ENCODE measurements at regions not wholly inside any gene's neighbourhood (a gene's known extent, or its start where the extent isn't known, plus 50 kb on each side); places are given as distances from the start of the nearest gene placed in this dataset.

GRCh38 chr17:15133143-15133542 lies 132.0 kb downstream of the PMP22 start:
- TF ChIP-seq CREB1 (IDR thresholded peaks at IDR 0.05; ENCODE audit: low read depth): no peak
- no peak for TF ChIP-seq TCF12 (IDR thresholded peaks at IDR 0.05; ENCODE audit: low read depth)
- no peak for TF ChIP-seq RAD21 (IDR thresholded peaks at IDR 0.05; ENCODE audit: low read depth)
- TF ChIP-seq EGR1 (IDR thresholded peaks at IDR 0.05): no peak
- no peak for TF ChIP-seq YY1 (IDR thresholded peaks at IDR 0.05; ENCODE audit: low read depth)
- no peak for TF ChIP-seq ZBTB7A (IDR thresholded peaks at IDR 0.05; ENCODE audit: low read depth)
- no peak for TF ChIP-seq MAX (IDR thresholded peaks at IDR 0.05)
- no peak for TF ChIP-seq TEAD4 (IDR thresholded peaks at IDR 0.05)
- TF ChIP-seq TAF1 (IDR thresholded peaks at IDR 0.05; ENCODE audit: low read depth): no peak
- TF ChIP-seq USF1 (IDR thresholded peaks at IDR 0.05): no peak
- no peak for TF ChIP-seq EP300 (IDR thresholded peaks at IDR 0.05; ENCODE audit: borderline replicate concordance)

- TF ChIP-seq NFIC (IDR thresholded peaks at IDR 0.05) (no peak), TEAD4 (IDR thresholded peaks at IDR 0.05) (no peak), MAX (IDR thresholded peaks at IDR 0.05) (no peak), REST (IDR thresholded peaks at IDR 0.05; ENCODE audit: low read depth) (no peak), CREB1 (IDR thresholded peaks at IDR 0.05; ENCODE audit: low read depth) (no peak), YY1 (IDR thresholded peaks at IDR 0.05; ENCODE audit: low read depth) (no peak), ZBTB7A (IDR thresholded peaks at IDR 0.05; ENCODE audit: low read depth) (no peak), RAD21 (IDR thresholded peaks at IDR 0.05; ENCODE audit: low read depth) (no peak), EP300 (IDR thresholded peaks at IDR 0.05; ENCODE audit: borderline replicate concordance) (no peak), FOXM1 (IDR thresholded peaks at IDR 0.05; ENCODE audit: borderline replicate concordance, low read depth) (no peak)
Measured at GRCh38 chr17:15130426-15130825, 134.7 kb downstream of the PMP22 start.

GRCh38 chr17:15129986-15130385 lies 135.1 kb downstream of the PMP22 start:
- no peak for TF ChIP-seq TAF1 (IDR thresholded peaks at IDR 0.05; ENCODE audit: low read depth)
- TF ChIP-seq TCF12 (IDR thresholded peaks at IDR 0.05; ENCODE audit: low read depth): no peak
- no peak for TF ChIP-seq YY1 (IDR thresholded peaks at IDR 0.05; ENCODE audit: low read depth)
- TF ChIP-seq EP300 (IDR thresholded peaks at IDR 0.05; ENCODE audit: borderline replicate concordance): no peak
- TF ChIP-seq ZBTB7A (IDR thresholded peaks at IDR 0.05; ENCODE audit: low read depth): no peak
- no peak for TF ChIP-seq RAD21 (IDR thresholded peaks at IDR 0.05; ENCODE audit: low read depth)
- no peak for TF ChIP-seq CEBPB (IDR thresholded peaks at IDR 0.05)
- TF ChIP-seq NFIC (IDR thresholded peaks at IDR 0.05): no peak
- no peak for TF ChIP-seq CREB1 (IDR thresholded peaks at IDR 0.05; ENCODE audit: low read depth)
- TF ChIP-seq MAX (IDR thresholded peaks at IDR 0.05): no peak

GRCh38 chr17:15124746-15125145 lies 140.4 kb downstream of the PMP22 start:
- TF ChIP-seq TCF12 (IDR thresholded peaks at IDR 0.05; ENCODE audit: low read depth) (no peak), CREB1 (IDR thresholded peaks at IDR 0.05; ENCODE audit: low read depth) (no peak), TEAD4 (IDR thresholded peaks at IDR 0.05) (no peak), NFIC (IDR thresholded peaks at IDR 0.05) (no peak), ZBTB7A (IDR thresholded peaks at IDR 0.05; ENCODE audit: low read depth) (no peak), RAD21 (IDR thresholded peaks at IDR 0.05; ENCODE audit: low read depth) (no peak), TAF1 (IDR thresholded peaks at IDR 0.05; ENCODE audit: low read depth) (no peak), USF1 (IDR thresholded peaks at IDR 0.05) (no peak), YY1 (IDR thresholded peaks at IDR 0.05; ENCODE audit: low read depth) (no peak), EP300 (IDR thresholded peaks at IDR 0.05; ENCODE audit: borderline replicate concordance) (no peak), MAX (IDR thresholded peaks at IDR 0.05) (no peak), FOXM1 (IDR thresholded peaks at IDR 0.05; ENCODE audit: borderline replicate concordance, low read depth) (no peak), EGR1 (IDR thresholded peaks at IDR 0.05) (no peak), CEBPB (IDR thresholded peaks at IDR 0.05) (no peak)

GRCh38 chr17:15124264-15124595 lies 140.9 kb downstream of the PMP22 start:
- TF ChIP-seq EP300 (IDR thresholded peaks at IDR 0.05; ENCODE audit: borderline replicate concordance): no peak
- TF ChIP-seq ZBTB7A (IDR thresholded peaks at IDR 0.05; ENCODE audit: low read depth): no peak
- no peak for TF ChIP-seq RAD21 (IDR thresholded peaks at IDR 0.05; ENCODE audit: low read depth)
- TF ChIP-seq CEBPB (IDR thresholded peaks at IDR 0.05): no peak
- no peak for TF ChIP-seq CREB1 (IDR thresholded peaks at IDR 0.05; ENCODE audit: low read depth)
- TF ChIP-seq TEAD4 (IDR thresholded peaks at IDR 0.05): no peak
- no peak for TF ChIP-seq MAX (IDR thresholded peaks at IDR 0.05)
- TF ChIP-seq YY1 (IDR thresholded peaks at IDR 0.05; ENCODE audit: low read depth): no peak
- TF ChIP-seq EGR1 (IDR thresholded peaks at IDR 0.05): no peak

- TF ChIP-seq USF1 (IDR thresholded peaks at IDR 0.05): no peak
- TF ChIP-seq TCF12 (IDR thresholded peaks at IDR 0.05; ENCODE audit: low read depth): no peak
- no peak for TF ChIP-seq FOXM1 (IDR thresholded peaks at IDR 0.05; ENCODE audit: borderline replicate concordance, low read depth)
- TF ChIP-seq CREB1 (IDR thresholded peaks at IDR 0.05; ENCODE audit: low read depth): no peak
- no peak for TF ChIP-seq REST (IDR thresholded peaks at IDR 0.05; ENCODE audit: low read depth)
- no peak for TF ChIP-seq CEBPB (IDR thresholded peaks at IDR 0.05)
- no peak for TF ChIP-seq TAF1 (IDR thresholded peaks at IDR 0.05; ENCODE audit: low read depth)
- TF ChIP-seq EGR1 (IDR thresholded peaks at IDR 0.05): no peak
Measured at GRCh38 chr17:15123593-15124263, 141.4 kb downstream of the PMP22 start.

Data from Ishikawa (cell line).